Hematopoietic multipotent progenitor cell treated with erythropoietin and hydrocortisone succinate and interleukin-3 and kit ligand, for 17 days (in vitro differentiated cells): ENCODE measurements at regions not wholly inside any gene's neighbourhood (a gene's known extent, or its start where the extent isn't known, plus 50 kb on each side); places are given as distances from the start of the nearest gene placed in this dataset.
"Not testable (repeated sequence)": the region's sequence is repeated elsewhere in the genome, so short reads cannot be mapped to it uniquely, and the experiment has no call there.

ENCODE experiments used
- DNase-seq: peaks from one replicate; pipeline ENCODE4 v3.0.0-alpha.2; 2015; ENCODE audit warnings: low spot score

- no peak for DNase-seq
Measured at GRCh38 chr2:48220501-48220900, 94.0 kb upstream of the FOXN2 start.

- DNase-seq = no peak
Measured at GRCh38 chr2:48221846-48222516, 92.5 kb upstream of the FOXN2 start.

GRCh38 chr2:48227617-48228344 lies 86.7 kb upstream of the FOXN2 start:
- DNase-seq = no peak

- DNase-seq = no peak
Measured at GRCh38 chr2:48228345-48228684, 86.2 kb upstream of the FOXN2 start.

- no peak for DNase-seq
Measured at GRCh38 chr2:48229063-48229462, 85.4 kb upstream of the FOXN2 start.

GRCh38 chr2:48230834-48231233 lies 83.6 kb upstream of the FOXN2 start:
- no peak for DNase-seq

- DNase-seq = no peak
Measured at GRCh38 chr2:48232351-48232750, 82.1 kb upstream of the FOXN2 start.

- DNase-seq = no peak
Measured at GRCh38 chr2:48233005-48233404, 81.5 kb upstream of the FOXN2 start.

GRCh38 chr2:48233824-48234223 lies 80.7 kb upstream of the FOXN2 start:
- not testable (repeated sequence) for DNase-seq

GRCh38 chr2:48235076-48235475 lies 79.4 kb upstream of the FOXN2 start:
- DNase-seq = no peak

GRCh38 chr2:48238381-48238780 lies 76.1 kb upstream of the FOXN2 start:
- DNase-seq = no peak

- no peak for DNase-seq
Measured at GRCh38 chr2:48240912-48241311, 73.6 kb upstream of the FOXN2 start.

GRCh38 chr2:48247206-48247605 lies 67.3 kb upstream of the FOXN2 start:
- DNase-seq = no peak

GRCh38 chr2:48248251-48248933 lies 66.1 kb upstream of the FOXN2 start:
- no peak for DNase-seq

GRCh38 chr2:48249025-48249424 lies 65.5 kb upstream of the FOXN2 start:
- no peak for DNase-seq

GRCh38 chr2:48249631-48250473 lies 64.6 kb upstream of the FOXN2 start:
- no peak for DNase-seq

GRCh38 chr2:48250474-48250844 lies 64.0 kb upstream of the FOXN2 start:
- no peak for DNase-seq

GRCh38 chr2:48250943-48251342 lies 63.5 kb upstream of the FOXN2 start:
- DNase-seq = no peak

- DNase-seq = no peak
Measured at GRCh38 chr2:48251437-48252148, 62.9 kb upstream of the FOXN2 start.

- DNase-seq = no peak
Measured at GRCh38 chr2:48253301-48253700, 61.2 kb upstream of the FOXN2 start.

- no peak for DNase-seq
Measured at GRCh38 chr2:48254839-48255238, 59.6 kb upstream of the FOXN2 start.

GRCh38 chr2:48257456-48257855 lies 57.0 kb upstream of the FOXN2 start:
- DNase-seq = no peak
